ENCODE measurements at regions not wholly inside any gene's neighbourhood (a gene's known extent, or its start where the extent isn't known, plus 50 kb on each side); places are given as distances from the start of the nearest gene placed in this dataset.

DNA sequence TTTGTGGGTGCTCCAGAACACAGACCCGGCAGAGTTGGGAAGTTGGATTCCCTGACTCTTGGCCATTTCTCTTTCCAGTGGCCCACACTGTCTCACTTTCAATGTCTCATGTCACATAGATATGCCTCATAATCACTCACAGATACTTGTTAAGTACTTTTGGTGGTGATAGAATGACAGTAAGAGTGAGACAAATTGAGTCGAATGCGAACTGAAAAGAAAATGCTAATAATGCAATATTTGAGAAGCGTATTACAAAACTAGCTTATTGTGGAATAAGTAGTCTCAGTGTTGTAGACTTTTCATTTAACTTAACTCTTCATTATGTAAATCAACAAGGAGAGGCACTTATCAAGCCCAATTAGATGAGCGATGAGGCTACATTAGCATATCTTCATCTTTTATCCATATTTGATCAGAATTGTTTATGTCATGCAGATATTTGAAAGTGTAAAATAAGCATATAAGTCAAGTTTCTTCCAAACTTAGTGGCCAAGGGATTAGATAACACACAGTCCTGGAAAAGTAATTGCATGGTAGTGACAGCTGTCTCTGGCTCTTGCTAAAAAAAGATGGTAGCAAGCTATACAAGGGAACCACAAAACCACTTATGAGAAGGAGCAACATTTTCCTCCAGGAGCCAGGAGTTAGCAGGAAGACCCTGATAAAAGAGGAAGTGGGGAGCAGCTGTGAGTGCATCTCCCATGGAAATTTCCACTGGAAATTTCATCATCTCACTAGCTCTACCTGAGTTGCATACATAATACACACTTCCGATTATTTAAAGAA, 243.6 kb downstream of the ARRDC4 start:
- no peak for DNase-seq

- no peak for DNase-seq
Measured at GRCh38 chr15:98207928-98208327, 247.4 kb downstream of the ARRDC4 start.

DNA sequence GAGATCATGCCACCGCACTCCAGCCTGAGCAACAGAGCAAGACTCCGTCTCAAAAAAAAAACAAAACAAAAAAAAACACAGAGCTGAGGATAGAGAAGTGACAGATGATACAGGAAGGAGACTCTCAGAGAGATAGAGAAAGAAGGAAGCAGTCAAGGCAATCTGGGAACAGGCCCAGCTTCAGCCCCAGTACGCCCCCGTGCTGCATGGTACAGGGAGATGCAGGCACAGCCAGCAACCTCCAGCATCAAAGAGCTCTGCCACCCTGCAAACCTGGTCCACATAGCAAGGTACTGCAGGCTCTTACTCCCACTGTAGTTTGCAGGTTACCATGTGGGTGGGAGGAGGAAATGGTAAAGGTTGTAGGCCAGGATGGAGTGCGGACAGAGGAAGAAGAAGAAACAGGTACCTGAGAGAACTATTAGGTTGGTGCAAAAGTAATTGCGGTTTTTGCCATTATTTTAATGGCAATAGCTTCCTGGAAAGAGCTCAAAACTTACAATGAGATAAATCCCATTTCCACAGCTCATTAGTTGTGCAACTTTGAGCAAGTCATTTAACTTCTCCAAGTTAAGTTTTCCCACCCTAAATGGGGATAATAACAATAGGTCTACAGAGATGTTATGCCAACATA, 253.0 kb downstream of the ARRDC4 start:
- no peak for DNase-seq

GRCh38 chr15:98216166-98216565, 255.7 kb downstream of the ARRDC4 start:
- DNase-seq: no peak

DNA sequence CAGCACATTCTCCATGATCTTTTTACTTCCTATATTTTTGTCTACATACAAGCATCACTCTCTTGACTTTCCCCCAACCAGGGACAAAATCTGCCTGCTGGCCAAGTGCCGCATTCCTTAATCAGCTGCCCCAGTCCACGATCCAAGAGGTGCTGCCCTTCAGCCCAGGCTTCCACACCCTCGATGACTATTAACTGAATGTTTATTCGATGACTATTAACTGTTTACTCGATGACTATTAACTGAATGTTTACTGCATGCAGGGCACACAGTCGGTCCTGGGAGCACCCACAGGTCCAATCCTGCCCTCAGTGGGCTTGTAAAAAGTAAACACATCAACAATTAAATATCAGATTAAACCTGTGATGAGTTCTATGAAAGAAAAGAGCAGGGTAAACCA, 256.9 kb downstream of the ARRDC4 start:
- DNase-seq: no peak

GRCh38 chr15:98221144-98221543, 260.6 kb downstream of the ARRDC4 start:
- DNase-seq: no peak

GRCh38 chr15:98221577-98221976, 261.1 kb downstream of the ARRDC4 start:
- DNase-seq: no peak

DNA sequence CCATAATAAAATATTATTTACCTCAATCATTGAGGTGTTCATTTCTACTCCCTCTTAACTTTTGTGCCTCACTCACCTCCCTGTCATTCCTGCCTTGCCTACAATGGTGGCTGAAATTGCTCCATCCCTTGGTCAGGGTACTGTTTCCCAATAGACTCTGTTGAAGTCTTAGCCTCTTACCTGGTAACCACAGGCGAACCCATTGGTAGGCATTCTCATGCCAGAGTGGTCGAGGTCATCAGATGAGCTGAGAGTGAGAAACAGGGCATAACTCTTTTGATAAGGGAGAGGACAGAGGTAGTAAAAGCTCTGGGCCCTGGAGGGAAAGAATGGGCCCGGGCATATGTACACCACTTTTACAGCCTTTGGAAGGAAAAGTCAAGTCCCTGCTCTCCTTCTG, 265.6 kb downstream of the ARRDC4 start:
- DNase-seq: no peak

DNA sequence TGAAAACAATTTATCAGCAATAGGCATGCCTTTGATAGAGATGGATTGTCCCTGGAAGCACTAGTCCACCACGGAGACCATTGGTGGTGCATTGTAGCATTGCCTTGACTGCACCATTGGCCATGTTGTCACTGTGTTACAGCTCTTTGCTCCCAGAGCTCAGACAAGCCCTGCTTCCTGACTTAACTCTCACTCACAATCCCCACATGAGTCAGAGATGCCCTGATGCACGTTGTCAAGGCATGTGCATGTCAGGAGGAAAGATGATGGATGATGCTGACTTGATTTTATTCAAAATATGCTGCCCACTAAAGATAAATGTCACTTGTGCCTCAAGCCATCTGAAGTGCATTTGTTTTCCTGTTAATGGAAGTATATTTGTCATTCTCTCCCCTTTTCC, 266.1 kb downstream of the ARRDC4 start:
- no peak for DNase-seq

GRCh38 chr15:98228846-98229245, 268.3 kb downstream of the ARRDC4 start:
- DNase-seq: no peak

GRCh38 chr15:98230975-98231374, 270.5 kb downstream of the ARRDC4 start:
- DNase-seq: no peak

DNA sequence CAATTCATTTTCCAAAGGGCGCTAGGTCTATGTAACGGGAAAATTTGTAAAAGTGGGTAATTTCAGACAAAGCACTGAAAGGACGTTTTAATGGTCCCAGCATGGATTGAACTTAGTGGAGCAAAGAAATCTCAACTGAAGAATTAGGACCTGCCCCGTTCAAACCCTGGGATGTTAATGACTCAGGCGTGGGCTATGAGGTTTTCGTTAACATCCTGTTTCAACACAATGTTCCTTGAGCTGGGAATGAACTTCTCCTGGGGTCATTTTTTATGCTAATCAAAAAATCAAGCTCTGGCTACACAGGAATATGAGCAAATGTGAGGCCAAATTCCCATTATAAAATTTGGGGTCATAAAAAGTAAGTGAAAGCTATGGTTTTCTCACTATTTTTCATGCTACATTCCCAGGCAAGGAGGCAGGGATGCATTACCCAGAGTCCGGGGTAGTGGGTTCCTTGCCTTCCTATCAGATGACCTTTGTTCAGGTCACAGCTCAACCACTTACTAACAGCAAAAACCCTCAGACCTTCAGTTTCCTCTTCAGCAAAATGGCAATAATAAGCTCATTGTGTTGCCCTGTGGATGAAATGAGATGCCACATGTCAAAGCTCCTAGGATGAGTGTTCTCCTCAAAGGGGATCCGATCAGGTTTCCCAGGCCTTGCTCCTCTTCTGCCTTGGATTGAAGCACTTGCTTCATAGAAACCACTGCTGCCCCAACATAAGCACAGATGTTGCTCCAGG, 271.4 kb downstream of the ARRDC4 start:
- DNase-seq: no peak

GRCh38 chr15:98232761-98233160, 272.3 kb downstream of the ARRDC4 start:
- no peak for DNase-seq

GRCh38 chr15:98233873-98234272, 273.4 kb downstream of the ARRDC4 start:
- DNase-seq: no peak

DNA sequence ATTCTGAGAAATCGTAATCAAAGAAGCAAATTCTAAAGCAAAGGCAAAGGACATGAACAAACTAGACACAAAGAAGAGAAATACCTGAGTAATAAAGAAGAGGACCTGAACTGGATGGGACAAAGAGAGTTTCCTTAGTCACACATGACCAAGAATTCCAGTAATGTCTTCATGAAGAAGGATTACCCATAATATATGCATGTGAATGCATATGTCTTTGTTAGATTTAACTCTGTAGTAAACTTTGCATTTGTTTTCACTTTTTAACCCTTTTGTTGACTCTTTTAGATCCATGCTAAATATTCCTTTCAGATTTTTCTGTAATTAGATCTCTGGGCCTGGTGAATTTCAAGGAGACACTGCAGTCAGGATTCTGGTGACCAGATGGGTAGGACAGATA, 279.8 kb downstream of the ARRDC4 start:
- no peak for DNase-seq

DNA sequence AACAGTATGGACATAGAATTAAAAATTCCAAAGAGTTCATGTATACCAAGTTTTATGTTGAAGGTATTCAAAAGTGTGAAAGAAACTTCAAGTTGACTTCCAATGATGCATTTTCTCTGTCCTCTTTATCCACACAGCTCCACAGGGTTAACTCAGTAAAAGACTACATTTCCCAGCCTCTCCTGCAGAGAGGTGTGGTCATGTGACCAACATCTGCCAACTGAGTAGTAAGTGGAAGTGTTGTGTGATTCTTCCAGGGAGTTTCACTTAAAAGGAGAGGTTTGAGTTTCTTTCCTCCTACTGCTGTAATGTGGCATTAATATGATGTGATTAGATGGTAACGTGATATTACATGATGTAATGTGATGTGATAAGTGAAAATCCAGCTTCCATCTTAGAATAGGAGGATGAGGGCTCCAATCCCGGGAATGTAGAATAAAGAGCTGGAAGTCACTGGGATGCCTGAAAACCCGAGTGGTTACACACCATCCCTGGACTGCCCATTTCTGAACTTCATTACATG, 280.6 kb downstream of the ARRDC4 start:
- no peak for DNase-seq

DNA sequence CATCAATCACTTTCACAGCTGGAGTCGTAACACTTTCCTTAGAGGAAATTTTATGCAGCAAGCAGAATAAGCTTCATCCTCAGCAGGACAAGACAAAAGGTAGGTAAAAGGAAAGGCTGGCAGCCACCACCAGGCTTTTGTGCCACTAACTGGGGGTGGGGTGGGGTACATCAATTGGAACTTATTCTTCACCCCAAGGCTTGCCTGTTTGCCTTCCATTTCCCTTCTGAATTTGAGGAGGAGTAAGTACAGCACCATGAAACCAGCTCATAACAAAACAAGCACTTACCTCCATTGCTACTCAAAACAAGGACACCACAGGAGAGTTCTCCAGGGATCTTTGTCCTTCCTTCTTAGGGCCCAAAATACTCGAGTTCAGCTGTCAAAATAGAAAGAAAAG, 296.8 kb downstream of the ARRDC4 start:
- no peak for DNase-seq

- DNase-seq: no peak
Measured at GRCh38 chr15:98263787-98264186, 303.3 kb downstream of the ARRDC4 start.

- DNase-seq: no peak
Measured at GRCh38 chr15:98266295-98266694, 305.8 kb downstream of the ARRDC4 start.

- DNase-seq: no peak
Measured at GRCh38 chr15:98268163-98268562, 307.7 kb downstream of the ARRDC4 start.

GRCh38 chr15:98272625-98273024, 312.1 kb downstream of the ARRDC4 start:
- no peak for DNase-seq

DNA sequence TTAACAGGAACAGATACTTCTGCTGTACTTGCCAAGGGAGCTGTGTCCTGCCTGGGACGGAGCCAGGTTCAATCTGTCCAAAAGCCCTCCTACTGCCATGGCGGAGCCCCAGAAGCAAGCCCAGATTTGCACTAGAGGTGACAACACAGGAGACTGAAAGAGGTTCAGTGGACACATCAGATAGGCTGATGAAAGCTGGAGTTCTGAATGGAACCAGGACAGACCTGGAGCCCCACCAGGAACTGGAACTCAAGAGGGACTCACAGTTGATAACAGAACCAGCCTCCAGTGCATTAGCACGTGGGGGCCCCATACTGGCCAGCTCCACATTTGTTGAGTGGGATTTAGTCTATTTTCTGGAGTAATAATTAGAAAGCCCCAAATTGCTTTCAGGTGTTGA, 315.5 kb downstream of the ARRDC4 start:
- no peak for DNase-seq

DNA sequence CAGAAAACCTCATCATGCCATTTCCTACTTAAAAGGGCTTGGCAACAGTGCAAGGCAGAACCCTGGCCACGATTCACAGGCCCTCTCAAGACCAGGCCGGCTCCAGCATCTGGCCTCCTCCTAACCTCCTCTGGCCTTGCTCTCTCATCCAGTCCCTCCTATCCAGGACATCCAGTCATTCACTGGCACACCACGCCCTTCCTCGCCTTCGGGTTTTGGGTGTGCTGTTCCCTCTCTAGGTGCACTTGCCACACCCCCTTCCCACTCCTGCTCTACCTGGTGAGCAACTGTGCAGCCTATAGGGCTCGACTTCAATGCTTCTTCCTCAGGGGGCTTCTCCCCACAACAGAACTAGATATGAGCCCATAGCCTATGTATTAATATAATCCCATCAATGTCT, 317.1 kb downstream of the ARRDC4 start:
- DNase-seq: no peak

All from NCI-H748 treated with DMSO at 0.1 percent for 48 hours (cell line).